K562 (cell line): ENCODE measurements at regions not wholly inside any gene's neighbourhood (a gene's known extent, or its start where the extent isn't known, plus 50 kb on each side); places are given as distances from the start of the nearest gene placed in this dataset.

Experiments
- SMAD3 ChIP-seq: fragments of 450-650 bp; formaldehyde crosslinking; conservative IDR thresholded peaks from 2 replicates; pipeline ENCODE4 v1.4.0; 2020; ENCODE audit warnings: mild to moderate bottlenecking
- TARDBP ChIP-seq: fragments of 450-650 bp; IDR thresholded peaks from 2 replicates; pipeline ENCODE4 v1.6.1; 2016
- ZKSCAN1 ChIP-seq: fragments of 150-350 bp; IDR thresholded peaks from 2 replicates; pipeline ENCODE4 v1.6.1; 2016; ENCODE audit warnings: low read depth, low read length
- ZNF282 ChIP-seq: sonication (generic); formaldehyde crosslinking; IDR thresholded peaks from 2 replicates; pipeline ENCODE4 v1.8.1; 2023; ENCODE audit warnings: missing genetic modification reagents
- ZZZ3 ChIP-seq: fragments of 450-650 bp; IDR thresholded peaks from 2 replicates; pipeline ENCODE4 v1.6.1; 2016; ENCODE audit warnings: antibody characterized with exemption, mild to moderate bottlenecking, moderate library complexity
- TF ChIP-seq, protein P1 (sequence below): IDR thresholded peaks from 2 replicates; pipeline ENCODE4 v1.6.1; 2016; ENCODE audit warnings: missing genetic modification characterization, missing compliant biosample characterization
- TF ChIP-seq, protein P2 (sequence below), 3 experiments: IDR thresholded peaks in 2 of 3; conservative IDR thresholded peaks in 1 of 3; 2 replicates each; pipeline ENCODE4 v1.5.1; 2011 to 2012; ENCODE audit warnings: low read length in 3 of 3, mild to moderate bottlenecking in 3 of 3, control low read depth in 2 of 3, improper control_type of control experiment in 1 of 3, inconsistent platforms in 1 of 3, low read depth in 1 of 3, mixed read lengths in 1 of 3, moderate library complexity in 1 of 3; ENCODE audit not compliant: insufficient read depth in 2 of 3
- TF ChIP-seq, protein P3 (sequence below), 2 experiments: fragments of 450-650 bp; formaldehyde crosslinking in 1 of 2; IDR thresholded peaks; 2 replicates each; pipeline versions ENCODE4 v1.4.0 to v1.6.1; 2014 to 2020; ENCODE audit warnings: mild to moderate bottlenecking in 2 of 2, borderline replicate concordance in 1 of 2, low read depth in 1 of 2

DNA sequence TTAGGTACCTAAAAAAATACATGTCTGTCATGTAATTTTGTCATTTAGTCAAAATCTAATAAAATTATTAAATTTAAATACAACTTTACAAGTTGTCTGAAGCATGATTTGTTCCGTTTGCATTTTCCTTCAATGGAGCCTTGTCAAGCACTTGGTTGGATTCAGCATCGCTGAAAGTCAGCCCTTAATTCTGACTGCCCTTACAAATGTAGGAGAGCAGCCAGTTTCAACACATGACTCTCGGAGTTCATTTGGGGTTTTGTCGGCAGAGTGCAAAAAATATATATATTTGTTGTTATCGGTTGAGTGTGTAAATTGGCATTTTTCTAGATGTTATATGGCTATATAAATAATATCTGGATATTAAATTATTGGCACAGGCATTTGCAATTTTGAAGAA is 180.6 kb downstream of the RPS12 start:
- TF ChIP-seq ZNF282 (CRISPR knock-in tag), result no peak
- no peak for TF ChIP-seq SMAD3 (CRISPR knock-in tag)
- TF ChIP-seq, protein P1, sequence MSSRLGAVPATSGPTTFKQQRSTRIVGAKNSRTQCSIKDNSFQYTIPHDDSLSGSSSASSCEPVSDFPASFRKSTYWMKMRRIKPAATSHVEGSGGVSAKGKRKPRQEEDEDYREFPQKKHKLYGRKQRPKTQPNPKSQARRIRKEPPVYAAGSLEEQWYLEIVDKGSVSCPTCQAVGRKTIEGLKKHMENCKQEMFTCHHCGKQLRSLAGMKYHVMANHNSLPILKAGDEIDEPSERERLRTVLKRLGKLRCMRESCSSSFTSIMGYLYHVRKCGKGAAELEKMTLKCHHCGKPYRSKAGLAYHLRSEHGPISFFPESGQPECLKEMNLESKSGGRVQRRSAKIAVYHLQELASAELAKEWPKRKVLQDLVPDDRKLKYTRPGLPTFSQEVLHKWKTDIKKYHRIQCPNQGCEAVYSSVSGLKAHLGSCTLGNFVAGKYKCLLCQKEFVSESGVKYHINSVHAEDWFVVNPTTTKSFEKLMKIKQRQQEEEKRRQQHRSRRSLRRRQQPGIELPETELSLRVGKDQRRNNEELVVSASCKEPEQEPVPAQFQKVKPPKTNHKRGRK, result no peak
- TF ChIP-seq TARDBP, result no peak
- no peak for TF ChIP-seq ZZZ3
- TF ChIP-seq, protein P2, sequence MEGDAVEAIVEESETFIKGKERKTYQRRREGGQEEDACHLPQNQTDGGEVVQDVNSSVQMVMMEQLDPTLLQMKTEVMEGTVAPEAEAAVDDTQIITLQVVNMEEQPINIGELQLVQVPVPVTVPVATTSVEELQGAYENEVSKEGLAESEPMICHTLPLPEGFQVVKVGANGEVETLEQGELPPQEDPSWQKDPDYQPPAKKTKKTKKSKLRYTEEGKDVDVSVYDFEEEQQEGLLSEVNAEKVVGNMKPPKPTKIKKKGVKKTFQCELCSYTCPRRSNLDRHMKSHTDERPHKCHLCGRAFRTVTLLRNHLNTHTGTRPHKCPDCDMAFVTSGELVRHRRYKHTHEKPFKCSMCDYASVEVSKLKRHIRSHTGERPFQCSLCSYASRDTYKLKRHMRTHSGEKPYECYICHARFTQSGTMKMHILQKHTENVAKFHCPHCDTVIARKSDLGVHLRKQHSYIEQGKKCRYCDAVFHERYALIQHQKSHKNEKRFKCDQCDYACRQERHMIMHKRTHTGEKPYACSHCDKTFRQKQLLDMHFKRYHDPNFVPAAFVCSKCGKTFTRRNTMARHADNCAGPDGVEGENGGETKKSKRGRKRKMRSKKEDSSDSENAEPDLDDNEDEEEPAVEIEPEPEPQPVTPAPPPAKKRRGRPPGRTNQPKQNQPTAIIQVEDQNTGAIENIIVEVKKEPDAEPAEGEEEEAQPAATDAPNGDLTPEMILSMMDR (IDR thresholded peaks at IDR 0.05 in 2 of 3, conservative IDR thresholded peaks at IDR 0.05 in 1 of 3; ENCODE audit: insufficient read depth in 2 of 3, low read depth in 1 of 3, low read length in 3 of 3), result no peak
- TF ChIP-seq, protein P3, sequence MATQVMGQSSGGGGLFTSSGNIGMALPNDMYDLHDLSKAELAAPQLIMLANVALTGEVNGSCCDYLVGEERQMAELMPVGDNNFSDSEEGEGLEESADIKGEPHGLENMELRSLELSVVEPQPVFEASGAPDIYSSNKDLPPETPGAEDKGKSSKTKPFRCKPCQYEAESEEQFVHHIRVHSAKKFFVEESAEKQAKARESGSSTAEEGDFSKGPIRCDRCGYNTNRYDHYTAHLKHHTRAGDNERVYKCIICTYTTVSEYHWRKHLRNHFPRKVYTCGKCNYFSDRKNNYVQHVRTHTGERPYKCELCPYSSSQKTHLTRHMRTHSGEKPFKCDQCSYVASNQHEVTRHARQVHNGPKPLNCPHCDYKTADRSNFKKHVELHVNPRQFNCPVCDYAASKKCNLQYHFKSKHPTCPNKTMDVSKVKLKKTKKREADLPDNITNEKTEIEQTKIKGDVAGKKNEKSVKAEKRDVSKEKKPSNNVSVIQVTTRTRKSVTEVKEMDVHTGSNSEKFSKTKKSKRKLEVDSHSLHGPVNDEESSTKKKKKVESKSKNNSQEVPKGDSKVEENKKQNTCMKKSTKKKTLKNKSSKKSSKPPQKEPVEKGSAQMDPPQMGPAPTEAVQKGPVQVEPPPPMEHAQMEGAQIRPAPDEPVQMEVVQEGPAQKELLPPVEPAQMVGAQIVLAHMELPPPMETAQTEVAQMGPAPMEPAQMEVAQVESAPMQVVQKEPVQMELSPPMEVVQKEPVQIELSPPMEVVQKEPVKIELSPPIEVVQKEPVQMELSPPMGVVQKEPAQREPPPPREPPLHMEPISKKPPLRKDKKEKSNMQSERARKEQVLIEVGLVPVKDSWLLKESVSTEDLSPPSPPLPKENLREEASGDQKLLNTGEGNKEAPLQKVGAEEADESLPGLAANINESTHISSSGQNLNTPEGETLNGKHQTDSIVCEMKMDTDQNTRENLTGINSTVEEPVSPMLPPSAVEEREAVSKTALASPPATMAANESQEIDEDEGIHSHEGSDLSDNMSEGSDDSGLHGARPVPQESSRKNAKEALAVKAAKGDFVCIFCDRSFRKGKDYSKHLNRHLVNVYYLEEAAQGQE (IDR thresholded peaks at IDR 0.05; ENCODE audit: borderline replicate concordance), result no peak
- TF ChIP-seq, protein P3 (CRISPR knock-in tag; IDR thresholded peaks at IDR 0.05; ENCODE audit: low read depth), result no peak
- TF ChIP-seq ZKSCAN1, result no peak
